Glomerular endothelial cell (primary cell): ENCODE measurements at regions not wholly inside any gene's neighbourhood (a gene's known extent, or its start where the extent isn't known, plus 50 kb on each side); places are given as distances from the start of the nearest gene placed in this dataset.
"Not testable (repeated sequence)": the region's sequence is repeated elsewhere in the genome, so short reads cannot be mapped to it uniquely, and the experiment has no call there.

ENCODE experiments used
- DNase-seq: peaks from one replicate; pipeline ENCODE4 v3.0.0-alpha.2; 2011; ENCODE audit warnings: low read depth, low spot score; ENCODE audit errors: extremely low read depth

GRCh38 chr12:131333621-131334440 lies 377.1 kb upstream of the SFSWAP start:
- no peak for DNase-seq

- no peak for DNase-seq
Measured at GRCh38 chr12:131334835-131335234, 376.1 kb upstream of the SFSWAP start.

- no peak for DNase-seq
Measured at GRCh38 chr12:131335456-131335855, 375.4 kb upstream of the SFSWAP start.

GRCh38 chr12:131337861-131338260 lies 373.0 kb upstream of the SFSWAP start:
- not testable (repeated sequence) for DNase-seq

- no peak for DNase-seq
Measured at GRCh38 chr12:131340616-131341210, 370.2 kb upstream of the SFSWAP start.

- DNase-seq, result not testable (repeated sequence)
Measured at GRCh38 chr12:131341608-131342007, 369.3 kb upstream of the SFSWAP start.

- DNase-seq, result not testable (repeated sequence)
Measured at GRCh38 chr12:131343436-131343835, 367.5 kb upstream of the SFSWAP start.

- not testable (repeated sequence) for DNase-seq
Measured at GRCh38 chr12:131344715-131345520, 366.0 kb upstream of the SFSWAP start.

- no peak for DNase-seq
Measured at GRCh38 chr12:131345521-131346436, 365.1 kb upstream of the SFSWAP start.

- DNase-seq, result no peak
Measured at GRCh38 chr12:131346555-131347344, 364.1 kb upstream of the SFSWAP start.

- DNase-seq, result no peak
Measured at GRCh38 chr12:131347345-131347714, 363.6 kb upstream of the SFSWAP start.

- DNase-seq, result no peak
Measured at GRCh38 chr12:131347732-131348131, 363.2 kb upstream of the SFSWAP start.

- DNase-seq, result no peak
Measured at GRCh38 chr12:131348231-131348630, 362.7 kb upstream of the SFSWAP start.

GRCh38 chr12:131348646-131349045 lies 362.2 kb upstream of the SFSWAP start:
- no peak for DNase-seq

- DNase-seq, result no peak
Measured at GRCh38 chr12:131349397-131350127, 361.3 kb upstream of the SFSWAP start.

GRCh38 chr12:131350943-131351318 lies 360.0 kb upstream of the SFSWAP start:
- no peak for DNase-seq

- no peak for DNase-seq
Measured at GRCh38 chr12:131351319-131352028, 359.4 kb upstream of the SFSWAP start.

GRCh38 chr12:131352296-131352900 lies 358.5 kb upstream of the SFSWAP start:
- DNase-seq, result no peak
